Rectal smooth muscle tissue (tissue), 1 donor: ENCODE measurements at regions not wholly inside any gene's neighbourhood (a gene's known extent, or its start where the extent isn't known, plus 50 kb on each side); places are given as distances from the start of the nearest gene placed in this dataset.

Experiments
- H3K27ac ChIP-seq: one replicate; pipeline ENCODE4 v1.7.0; 2013; ENCODE audit warnings: low read depth, low read length, inconsistent platforms
- H3K27me3 ChIP-seq: one replicate; pipeline ENCODE4 v1.7.0; 2013; ENCODE audit warnings: low read length; ENCODE audit not compliant: control insufficient read depth, insufficient read depth
- H3K36me3 ChIP-seq: one replicate; pipeline ENCODE4 v1.7.0; 2013; ENCODE audit warnings: low read length; ENCODE audit not compliant: control insufficient read depth, insufficient read depth
- H3K4me1 ChIP-seq: one replicate; pipeline ENCODE4 v1.7.0; 2013; ENCODE audit warnings: low read length; ENCODE audit not compliant: control insufficient read depth, insufficient read depth
- H3K4me3 ChIP-seq: one replicate; pipeline ENCODE4 v1.7.0; 2013; ENCODE audit warnings: low read length
- H3K9ac ChIP-seq: one replicate; pipeline ENCODE4 v1.7.0; 2013; ENCODE audit warnings: low read length

GRCh38 chr14:31993521-31993951 is 83.6 kb upstream of the ARHGAP5 start:
- no peak overlapping the region for H3K4me3 ChIP-seq
- H3K36me3 ChIP-seq: no peaks in the 10 kb centered on the region
- no peak overlapping the region for H3K27ac ChIP-seq
- H3K9ac ChIP-seq: no peak overlapping the region
- H3K4me1 ChIP-seq: peaks cover 19% of the 10 kb centered on the region
- no peaks in the 10 kb centered on the region for H3K27me3 ChIP-seq

GRCh38 chr14:31994391-31995033 is 82.6 kb upstream of the ARHGAP5 start:
- Histone ChIP-seq H3K27ac (no peak overlapping the region), H3K36me3 (no peaks in the 10 kb centered on the region), H3K4me1 (peaks cover 19% of the 10 kb centered on the region), H3K4me3 (no peak overlapping the region), H3K9ac (no peak overlapping the region), H3K27me3 (no peaks in the 10 kb centered on the region)

GRCh38 chr14:32003585-32003984 is 73.5 kb upstream of the ARHGAP5 start:
- Histone ChIP-seq H3K27me3 (no peaks in the 10 kb centered on the region), H3K4me3 (no peak overlapping the region), H3K36me3 (no peaks in the 10 kb centered on the region), H3K9ac (no peak overlapping the region), H3K27ac (no peak overlapping the region), H3K4me1 (no peaks in the 10 kb centered on the region)

- Histone ChIP-seq H3K27ac (no peak overlapping the region), H3K9ac (no peak overlapping the region), H3K27me3 (no peaks in the 10 kb centered on the region), H3K4me1 (no peaks in the 10 kb centered on the region), H3K4me3 (no peak overlapping the region), H3K36me3 (no peaks in the 10 kb centered on the region)
These were observed 72.8 kb upstream of the ARHGAP5 start for GRCh38 chr14:32004300-32004699.

GRCh38 chr14:32005628-32006027 is 71.5 kb upstream of the ARHGAP5 start:
- no peak overlapping the region for H3K27ac ChIP-seq
- H3K36me3 ChIP-seq: no peaks in the 10 kb centered on the region
- no peaks in the 10 kb centered on the region for H3K4me1 ChIP-seq
- no peak overlapping the region for H3K4me3 ChIP-seq
- H3K9ac ChIP-seq: no peak overlapping the region
- no peaks in the 10 kb centered on the region for H3K27me3 ChIP-seq

- Histone ChIP-seq H3K9ac (no peak overlapping the region), H3K36me3 (no peaks in the 10 kb centered on the region), H3K4me3 (no peak overlapping the region), H3K27ac (no peak overlapping the region), H3K4me1 (no peaks in the 10 kb centered on the region), H3K27me3 (no peaks in the 10 kb centered on the region)
These were observed 70.6 kb upstream of the ARHGAP5 start for GRCh38 chr14:32006263-32007110.

GRCh38 chr14:32007755-32008362 is 69.2 kb upstream of the ARHGAP5 start:
- no peak overlapping the region for H3K9ac ChIP-seq
- H3K27ac ChIP-seq: no peak overlapping the region
- no peak overlapping the region for H3K4me3 ChIP-seq
- no peaks in the 10 kb centered on the region for H3K27me3 ChIP-seq
- no peaks in the 10 kb centered on the region for H3K4me1 ChIP-seq
- H3K36me3 ChIP-seq: no peaks in the 10 kb centered on the region

GRCh38 chr14:32008602-32009193 is 68.4 kb upstream of the ARHGAP5 start:
- Histone ChIP-seq H3K4me3 (no peak overlapping the region), H3K36me3 (no peaks in the 10 kb centered on the region), H3K27ac (no peak overlapping the region), H3K27me3 (no peaks in the 10 kb centered on the region), H3K9ac (no peak overlapping the region), H3K4me1 (no peaks in the 10 kb centered on the region)

- Histone ChIP-seq H3K4me1 (no peaks in the 10 kb centered on the region), H3K4me3 (no peak overlapping the region), H3K36me3 (no peaks in the 10 kb centered on the region), H3K27me3 (no peaks in the 10 kb centered on the region), H3K27ac (no peak overlapping the region), H3K9ac (no peak overlapping the region)
These were observed 67.7 kb upstream of the ARHGAP5 start for GRCh38 chr14:32009221-32009975.

- Histone ChIP-seq H3K27ac (no peak overlapping the region), H3K27me3 (no peaks in the 10 kb centered on the region), H3K4me1 (no peaks in the 10 kb centered on the region)
These were observed 67.0 kb upstream of the ARHGAP5 start for GRCh38 chr14:32009976-32010581.

GRCh38 chr14:32010604-32011125 is 66.4 kb upstream of the ARHGAP5 start:
- Histone ChIP-seq H3K9ac (no peak overlapping the region), H3K4me1 (no peaks in the 10 kb centered on the region), H3K27ac (no peak overlapping the region), H3K27me3 (no peaks in the 10 kb centered on the region), H3K4me3 (no peak overlapping the region), H3K36me3 (no peaks in the 10 kb centered on the region)

More at GRCh38 chr14:32009976-32010581, 67.0 kb upstream of the ARHGAP5 start:
- no peaks in the 10 kb centered on the region for H3K36me3 ChIP-seq
- H3K9ac ChIP-seq: no peak overlapping the region
- H3K4me3 ChIP-seq: no peak overlapping the region
